H1 (cell line): ENCODE measurements at regions not wholly inside any gene's neighbourhood (a gene's known extent, or its start where the extent isn't known, plus 50 kb on each side); places are given as distances from the start of the nearest gene placed in this dataset.

Experiments
- CTCF ChIA-PET: fragments of 300-600 bp; sonication (Branson Sonifier 250); formaldehyde crosslinking; loops from one replicate; lab custom pipeline; 2021; ENCODE audit not compliant: partially characterized antibody; lab: Charles Lee
- POLR2A ChIA-PET: fragments of 300-600 bp; sonication (Branson Sonifier 250); formaldehyde crosslinking; loops from one replicate; lab custom pipeline; 2021; ENCODE audit warnings: inconsistent platforms; ENCODE audit not compliant: partially characterized antibody; lab: Charles Lee
- DNase-seq, 2 experiments: peaks; one replicate each; pipeline versions ENCODE4 v3.0.0 to v3.0.0-alpha.2; 2010 to 2022; ENCODE audit warnings: low spot score in 2 of 2, low read depth in 1 of 2, mixed read lengths in 1 of 2
- FAIRE-seq: peaks from 2 replicates; lab custom pipeline; 2011; peaks lifted over from hg19 to GRCh38; lab: Jason Lieb, UNC
- H2AFZ ChIP-seq: 2 replicates; pipeline ENCODE4 v1.8.1; 2012; ENCODE audit warnings: low read length, inconsistent platforms
- H2AK5ac ChIP-seq: 2 replicates; pipeline ENCODE4 v1.6.1; 2013; ENCODE audit warnings: low read depth, low read length
- H2BK120ac ChIP-seq: replicated peaks from 2 replicates; pipeline ENCODE3; 2013; ENCODE audit warnings: low read depth, low read length, inconsistent platforms
- H2BK12ac ChIP-seq: 2 replicates; pipeline ENCODE4 v1.6.1; 2013; ENCODE audit warnings: low read depth, low read length
- H2BK15ac ChIP-seq: 2 replicates; pipeline ENCODE4 v1.6.1; 2013; ENCODE audit warnings: low read length
- H2BK20ac ChIP-seq: 2 replicates; pipeline ENCODE4 v1.6.1; 2013; ENCODE audit warnings: low read length
- H2BK5ac ChIP-seq: 2 replicates; pipeline ENCODE4 v1.6.1; 2013; ENCODE audit warnings: low read depth, low read length
- H3K14ac ChIP-seq: 2 replicates; pipeline ENCODE4 v1.6.1; 2013; ENCODE audit warnings: inconsistent platforms; ENCODE audit not compliant: insufficient read length
- H3K18ac ChIP-seq: 2 replicates; pipeline ENCODE4 v1.6.1; 2013; ENCODE audit warnings: low read length; ENCODE audit errors: extremely low read depth
- H3K23ac ChIP-seq: 2 replicates; pipeline ENCODE4 v1.6.1; 2013; ENCODE audit warnings: inconsistent platforms; ENCODE audit not compliant: insufficient read length
- H3K23me2 ChIP-seq: 2 replicates; pipeline ENCODE4 v1.6.1; 2013; ENCODE audit warnings: low read depth, low read length
- H3K27ac ChIP-seq: 2 replicates; pipeline ENCODE4 v1.6.1; 2011; ENCODE audit warnings: low read depth, low read length, inconsistent platforms
- H3K27me3 ChIP-seq, 4 experiments: replicated peaks in 1 of 4; 1 replicate in 1 of 4; 2 replicates in 3 of 4; pipeline versions ENCODE4 v1.6.1 to v1.8.1; 2011 to 2013; ENCODE audit warnings: low read length in 3 of 4, mild to moderate bottlenecking in 3 of 4, inconsistent platforms in 2 of 4, mixed read lengths in 2 of 4, moderate library complexity in 1 of 4; ENCODE audit not compliant: control insufficient read depth in 3 of 4, insufficient read depth in 3 of 4; ENCODE audit errors: extremely low read depth in 1 of 4
- H3K36me3 ChIP-seq, 4 experiments: 2 replicates each; pipeline versions ENCODE4 v1.6.1 to v1.8.1; 2011 to 2013; ENCODE audit warnings: mild to moderate bottlenecking in 4 of 4, low read length in 3 of 4, moderate library complexity in 2 of 4, control low read depth in 1 of 4, inconsistent platforms in 1 of 4; ENCODE audit not compliant: insufficient read depth in 4 of 4, control insufficient read depth in 2 of 4
- H3K4ac ChIP-seq: replicated peaks from 2 replicates; pipeline ENCODE3; 2013; ENCODE audit warnings: low read length, low read depth, mixed read lengths, inconsistent platforms; ENCODE audit not compliant: insufficient read length
- H3K4me1 ChIP-seq, 4 experiments: replicated peaks in 1 of 4; 1 replicate in 1 of 4; 2 replicates in 3 of 4; pipeline versions ENCODE4 v1.6.1 to v1.8.1; 2011 to 2013; ENCODE audit warnings: low read length in 3 of 4, inconsistent platforms in 2 of 4, mixed read lengths in 1 of 4; ENCODE audit not compliant: insufficient read depth in 4 of 4, control insufficient read depth in 3 of 4
- H3K4me2 ChIP-seq, 2 experiments: 2 replicates each; pipeline versions ENCODE4 v1.6.1 to v1.8.1; 2011 to 2013; ENCODE audit warnings: low read depth in 2 of 2, low read length in 2 of 2, control low read depth in 1 of 2, inconsistent platforms in 1 of 2, mild to moderate bottlenecking in 1 of 2; ENCODE audit not compliant: insufficient read depth in 1 of 2
- H3K4me3 ChIP-seq, 4 experiments: fragments of 200-600, 300-600 bp in 1 of 4; sonication (generic), shearing (Covaris generic), sonication (Bioruptor Twin) in 1 of 4; 2 replicates each; pipeline versions ENCODE4 v1.5.1 to v1.8.1; 2011 to 2016; ENCODE audit warnings: low read length in 4 of 4, low read depth in 3 of 4, control low read depth in 2 of 4, inconsistent platforms in 2 of 4, mild to moderate bottlenecking in 2 of 4, mixed read lengths in 1 of 4, moderate library complexity in 1 of 4; ENCODE audit not compliant: insufficient read depth in 2 of 4; ENCODE audit errors: extremely low read depth in 1 of 4
- H3K56ac ChIP-seq: replicated peaks from 2 replicates; pipeline ENCODE3; 2013; ENCODE audit warnings: low read depth, mild to moderate bottlenecking, mixed read lengths, low read length, inconsistent platforms; ENCODE audit not compliant: insufficient read length
- H3K79me1 ChIP-seq: 2 replicates; pipeline ENCODE4 v1.6.1; 2013; ENCODE audit warnings: low read depth, low read length, control low read depth
- H3K79me2 ChIP-seq, 2 experiments: 2 replicates each; pipeline versions ENCODE4 v1.6.1 to v1.8.1; 2012 to 2013; ENCODE audit warnings: low read length in 2 of 2, mild to moderate bottlenecking in 2 of 2, inconsistent platforms in 1 of 2; ENCODE audit not compliant: insufficient read depth in 2 of 2, control insufficient read depth in 1 of 2
- H3K9ac ChIP-seq, 4 experiments: replicated peaks in 1 of 4; 1 replicate in 1 of 4; 2 replicates in 3 of 4; pipeline versions ENCODE4 v1.6.1 to v1.8.1; 2011 to 2013; ENCODE audit warnings: low read depth in 3 of 4, low read length in 3 of 4, control low read depth in 2 of 4, mild to moderate bottlenecking in 2 of 4, moderate library complexity in 2 of 4, inconsistent platforms in 1 of 4; ENCODE audit errors: extremely low read depth in 1 of 4
- H3K9me3 ChIP-seq, 2 experiments: 2 replicates each; pipeline versions ENCODE4 v1.6.1 to v1.8.1; 2012 to 2013; ENCODE audit warnings: mild to moderate bottlenecking in 2 of 2, moderate library complexity in 2 of 2, control low read depth in 1 of 2, inconsistent platforms in 1 of 2, low read depth in 1 of 2, low read length in 1 of 2, mixed read lengths in 1 of 2; ENCODE audit not compliant: insufficient read depth in 2 of 2
- H4K20me1 ChIP-seq, 2 experiments: replicated peaks in 1 of 2; 2 replicates each; pipeline versions ENCODE3 to v1.8.1; 2011 to 2013; ENCODE audit warnings: inconsistent platforms in 2 of 2, low read length in 2 of 2, mild to moderate bottlenecking in 1 of 2; ENCODE audit not compliant: insufficient read depth in 2 of 2, control insufficient read depth in 1 of 2
- H4K5ac ChIP-seq: 2 replicates; pipeline ENCODE4 v1.6.1; 2013; ENCODE audit warnings: low read length, low read depth, mixed read lengths, inconsistent platforms; ENCODE audit not compliant: insufficient read length
- H4K8ac ChIP-seq: 2 replicates; pipeline ENCODE4 v1.8.0; 2013; ENCODE audit warnings: mild to moderate bottlenecking, moderate library complexity, low read length, inconsistent platforms; ENCODE audit not compliant: insufficient read depth; ENCODE audit errors: extremely low read depth
- H4K91ac ChIP-seq: replicated peaks from 2 replicates; pipeline ENCODE3; 2013; ENCODE audit warnings: low read length, mixed read lengths, inconsistent platforms; ENCODE audit not compliant: insufficient read length
- BCL11A ChIP-seq, 2 experiments: IDR thresholded peaks; one replicate each; pipeline ENCODE4 v1.6.1; 2011; ENCODE audit warnings: low read depth in 2 of 2, low read length in 2 of 2, mild to moderate bottlenecking in 2 of 2
- CBX8 ChIP-seq: fragments of 300-800, 300-1000 bp; sonication (generic); IDR thresholded peaks from 2 replicates; pipeline ENCODE4 v1.7.1; 2016; ENCODE audit warnings: low read depth, low read length, borderline replicate concordance
- EZH2 ChIP-seq: fragments of 200-600 bp; sonication (generic); IDR thresholded peaks from 2 replicates; pipeline ENCODE4 v1.7.1; 2012; ENCODE audit warnings: low read depth, mild to moderate bottlenecking, moderate library complexity, low read length, inconsistent platforms; ENCODE audit not compliant: severe bottlenecking
- KDM4A ChIP-seq: IDR thresholded peaks from one replicate; pipeline ENCODE4 v1.7.1; 2012; ENCODE audit warnings: low read depth, mild to moderate bottlenecking, moderate library complexity, low read length, inconsistent platforms; ENCODE audit not compliant: severe bottlenecking
- NRF1 ChIP-seq: IDR thresholded peaks from 2 replicates; pipeline ENCODE4 v1.6.1; 2011; ENCODE audit warnings: mild to moderate bottlenecking, low read depth, low read length, improper control_type of control experiment
- PHF8 ChIP-seq: fragments of 200-600 bp; sonication (generic); conservative IDR thresholded peaks from 2 replicates; pipeline ENCODE4 v1.7.1; 2012; ENCODE audit warnings: low read depth, mild to moderate bottlenecking, inconsistent platforms, low read length, moderate library complexity
- POLR2A ChIP-seq, 2 experiments: IDR thresholded peaks; 1 replicate in 1 of 2; 2 replicates in 1 of 2; pipeline ENCODE4 v1.6.1; 2011; ENCODE audit warnings: low read depth in 2 of 2, low read length in 2 of 2, mild to moderate bottlenecking in 2 of 2; ENCODE audit errors: control extremely low read depth in 1 of 2
- POU5F1 ChIP-seq: IDR thresholded peaks from 2 replicates; pipeline ENCODE4 v1.6.1; 2011; ENCODE audit warnings: low read depth, mild to moderate bottlenecking, low read length, moderate library complexity
- SAP30 ChIP-seq: fragments of 300-600 bp; sonication (generic); IDR thresholded peaks from 2 replicates; pipeline ENCODE4 v1.7.1; 2012; ENCODE audit warnings: low read length, moderate library complexity, mild to moderate bottlenecking, inconsistent platforms; ENCODE audit not compliant: insufficient read depth, insufficient replicate concordance
- SIRT6 ChIP-seq: IDR thresholded peaks from one replicate; pipeline ENCODE4 v1.7.1; 2012; ENCODE audit warnings: low read length, inconsistent platforms
- SIX5 ChIP-seq: IDR thresholded peaks from 2 replicates; pipeline ENCODE4 v1.6.1; 2011; ENCODE audit warnings: mild to moderate bottlenecking, low read depth, low read length
- SP4 ChIP-seq: IDR thresholded peaks from 2 replicates; pipeline ENCODE4 v1.6.1; 2012; ENCODE audit warnings: low read length, inconsistent platforms
- SUZ12 ChIP-seq: fragments of 200-600 bp; sonication (generic); IDR thresholded peaks from 2 replicates; pipeline ENCODE4 v1.6.1; 2012; ENCODE audit warnings: mild to moderate bottlenecking, inconsistent platforms, low read length, moderate library complexity, mixed read lengths
- TAF7 ChIP-seq: optimal IDR thresholded peaks from 2 replicates; pipeline ENCODE3; 2011; ENCODE audit warnings: low read depth, mild to moderate bottlenecking, inconsistent platforms, low read length, moderate library complexity, borderline replicate concordance
- TEAD4 ChIP-seq: IDR thresholded peaks from 2 replicates; pipeline ENCODE4 v1.6.1; 2012; ENCODE audit warnings: low read depth, low read length, inconsistent platforms, mixed read lengths
- WGBS, 2 experiments: shearing (Covaris generic) in 1 of 2; methylation state at CpG; one replicate each; pipeline versions ENCODE4 v1.1.6 to v1.1.7; 2013 to 2015; ENCODE audit warnings: low lambda C conversion rate in 2 of 2, mixed read lengths in 2 of 2, inconsistent platforms in 1 of 2, low coverage in 1 of 2, missing lambda C conversion rate in 1 of 2; ENCODE audit not compliant: insufficient replicate concordance in 2 of 2, insufficient coverage in 1 of 2, insufficient read length in 1 of 2; ENCODE audit errors: extremely low coverage in 1 of 2, missing lambda C conversion rate in 1 of 2; 5-methylcytosine and 5-hydroxymethylcytosine counted together
- TF ChIP-seq, protein P1 (sequence below): IDR thresholded peaks from 2 replicates; pipeline ENCODE4 v1.6.1; 2011; ENCODE audit warnings: low read depth, mild to moderate bottlenecking, low read length; ENCODE audit not compliant: insufficient read depth

DNA sequence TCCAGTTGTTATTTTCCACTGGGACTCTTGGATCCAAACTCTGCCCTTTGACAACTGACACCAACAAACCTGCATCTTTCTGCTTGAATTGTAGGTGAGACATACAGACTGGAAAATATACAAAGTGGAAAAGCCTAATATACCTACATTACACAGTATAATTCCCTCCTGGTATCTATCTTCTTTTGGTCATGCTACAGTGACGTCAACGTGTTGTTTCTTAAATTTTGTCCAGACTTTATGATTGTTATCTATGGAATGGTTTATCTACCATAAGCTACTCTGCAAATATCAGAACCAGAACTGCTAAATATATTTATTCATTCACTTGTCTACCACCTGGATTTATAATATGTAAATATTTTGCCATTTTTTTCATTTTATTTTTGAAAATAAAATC, 264.3 kb upstream of the ZPLD1 start:
- Histone ChIP-seq H2BK12ac (no peak overlapping the region), H3K9me3 (no peaks in the 10 kb centered on the region), H3K56ac (no peak overlapping the region), H3K4me3 (no peak overlapping the region), H2BK120ac (no peak overlapping the region), H3K9ac (no peak overlapping the region), H3K79me1 (no peaks in the 10 kb centered on the region), H2AK5ac (no peak overlapping the region), H2BK15ac (no peak overlapping the region), H3K18ac (no peak overlapping the region), H3K14ac (no peak overlapping the region), H3K4me2 (no peak overlapping the region), H2BK20ac (no peak overlapping the region), H3K23me2 (no peaks in the 10 kb centered on the region; the same call in 1 of the 2 replicates), H4K20me1 (no peaks in the 10 kb centered on the region), H3K79me2 (no peaks in the 10 kb centered on the region), H3K23ac (no peak overlapping the region), H2AFZ (no peak overlapping the region), H3K4ac (no peak overlapping the region), H3K4me1 (no peaks in the 10 kb centered on the region), H4K5ac (no peak overlapping the region), H4K8ac (no peak overlapping the region), H3K36me3 (no peaks in the 10 kb centered on the region), H3K27me3 (no peaks in the 10 kb centered on the region), H3K27ac (no peak overlapping the region), H4K91ac (no peak overlapping the region), H2BK5ac (no peak overlapping the region)
- CTCF ChIA-PET, result no interaction called here
- DNase-seq (no peak), FAIRE-seq (no peak)
- POLR2A ChIA-PET, result no interaction called here
- WGBS, 2 experiments, result 88% methylated on average over 2 of the region's 2 CpGs; no CpG with 5 or more reads in 1 of the 2 experiments
- TF ChIP-seq SUZ12 (no peak), SIRT6 (no peak), TEAD4 (no peak), POU5F1 (no peak), SIX5 (no peak), CBX8 (no peak), SP4 (no peak), POLR2A (IDR thresholded peaks at IDR 0.05; ENCODE audit: control extremely low read depth in 1 of 2, low read depth in 2 of 2, low read length in 2 of 2) (no peak), KDM4A (no peak), NRF1 (no peak), PHF8 (no peak), TAF7 (no peak), SAP30 (no peak), BCL11A (IDR thresholded peaks at IDR 0.05; ENCODE audit: low read depth in 2 of 2, low read length in 2 of 2) (no peak), EZH2 (no peak)
- TF ChIP-seq, protein P1, sequence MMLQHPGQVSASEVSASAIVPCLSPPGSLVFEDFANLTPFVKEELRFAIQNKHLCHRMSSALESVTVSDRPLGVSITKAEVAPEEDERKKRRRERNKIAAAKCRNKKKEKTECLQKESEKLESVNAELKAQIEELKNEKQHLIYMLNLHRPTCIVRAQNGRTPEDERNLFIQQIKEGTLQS, result no peak
